OCI-LY1 (cell line): ENCODE measurements at regions not wholly inside any gene's neighbourhood (a gene's known extent, or its start where the extent isn't known, plus 50 kb on each side); places are given as distances from the start of the nearest gene placed in this dataset.

Source experiments
- H2AFZ ChIP-seq: fragments of 200-600 bp; sonication (generic), shearing (Covaris generic); 2 replicates; pipeline ENCODE4 v1.6.0; 2014; ENCODE audit warnings: antibody characterized with exemption, mild to moderate bottlenecking, low read length
- H3F3A ChIP-seq: fragments of 200-600 bp; sonication (generic), shearing (Covaris generic); 2 replicates; pipeline ENCODE4 v1.6.0; 2014; ENCODE audit warnings: mild to moderate bottlenecking, antibody characterized with exemption, low read length, moderate library complexity; ENCODE audit not compliant: insufficient read depth
- H3K27ac ChIP-seq: fragments of 200-600 bp; sonication (generic); 2 replicates; pipeline ENCODE4 v1.5.1; 2014; ENCODE audit warnings: low read length, mixed run types, mild to moderate bottlenecking, low read depth; ENCODE audit not compliant: poor library complexity, severe bottlenecking
- H3K27me3 ChIP-seq: fragments of 200-600 bp; sonication (generic); 2 replicates; pipeline ENCODE4 v1.6.0; 2014; ENCODE audit warnings: antibody characterized with exemption, mild to moderate bottlenecking, low read length, moderate library complexity; ENCODE audit not compliant: insufficient read depth
- H3K36me3 ChIP-seq: fragments of 200-600 bp; sonication (generic); 2 replicates; pipeline ENCODE4 v1.6.1; 2014; ENCODE audit warnings: mild to moderate bottlenecking, antibody characterized with exemption, low read length, moderate library complexity, mixed read lengths; ENCODE audit not compliant: insufficient read depth
- H3K4me1 ChIP-seq: fragments of 200-600 bp; sonication (generic); 2 replicates; pipeline ENCODE4 v1.5.1; 2014; ENCODE audit warnings: mild to moderate bottlenecking, low read length, moderate library complexity; ENCODE audit not compliant: insufficient read depth, severe bottlenecking
- H3K4me2 ChIP-seq: fragments of 200-600 bp; sonication (generic), shearing (Covaris generic); 2 replicates; pipeline ENCODE4 v1.6.1; 2014; ENCODE audit warnings: low read length
- H3K4me3 ChIP-seq: fragments of 200-600 bp; sonication (generic); 2 replicates; pipeline ENCODE4 v1.5.1; 2014; ENCODE audit warnings: low read length, low read depth, mild to moderate bottlenecking, mixed read lengths; ENCODE audit not compliant: poor library complexity, severe bottlenecking
- H3K79me2 ChIP-seq: fragments of 200-600 bp; shearing (Covaris generic); 2 replicates; pipeline ENCODE4 v1.6.1; 2016; ENCODE audit warnings: mixed run types, low read length, mixed read lengths; ENCODE audit not compliant: insufficient read depth
- H3K9ac ChIP-seq: fragments of 200-600 bp; sonication (generic), shearing (Covaris generic); 2 replicates; pipeline ENCODE4 v1.6.1; 2014; ENCODE audit warnings: mild to moderate bottlenecking, low read length, mixed read lengths
- H3K9me2 ChIP-seq: fragments of 200-600 bp; sonication (generic), shearing (Covaris generic); 2 replicates; pipeline ENCODE4 v1.6.1; 2014; ENCODE audit warnings: low read depth, mild to moderate bottlenecking, low read length, mixed read lengths
- H3K9me3 ChIP-seq: fragments of 200-600 bp; shearing (Covaris generic); 2 replicates; pipeline ENCODE4 v1.6.1; 2014; ENCODE audit warnings: low read length, mixed read lengths
- H4K20me1 ChIP-seq: fragments of 200-600 bp; sonication (generic), shearing (Covaris generic); 2 replicates; pipeline ENCODE4 v1.6.0; 2016; ENCODE audit warnings: mild to moderate bottlenecking, low read length; ENCODE audit not compliant: insufficient read depth
- CTCF ChIP-seq: fragments of 200-600 bp; sonication (generic), shearing (Covaris generic); IDR thresholded peaks from 2 replicates; pipeline ENCODE4 v1.5.1; 2017; ENCODE audit warnings: mild to moderate bottlenecking, antibody characterized with exemption, low read length, moderate library complexity, mixed read lengths
- EZH2 ChIP-seq: fragments of 200-600 bp; sonication (generic), shearing (Covaris generic); IDR thresholded peaks from 2 replicates; pipeline ENCODE4 v1.8.0; 2017; ENCODE audit warnings: borderline replicate concordance, mixed run types, mild to moderate bottlenecking, antibody characterized with exemption, low read length, moderate library complexity, mixed read lengths

GRCh38 chr1:229788004-229788403, 162.0 kb downstream of the URB2 start:
- Histone ChIP-seq H3K27ac (no peak overlapping the region), H4K20me1 (no peaks in the 10 kb centered on the region), H3K4me3 (no peak overlapping the region), H3K9me3 (no peaks in the 10 kb centered on the region), H3K79me2 (no peaks in the 10 kb centered on the region), H2AFZ (no peak overlapping the region), H3F3A (no peaks in the 10 kb centered on the region), H3K36me3 (no peaks in the 10 kb centered on the region), H3K9ac (no peak overlapping the region), H3K4me1 (no peaks in the 10 kb centered on the region), H3K4me2 (no peak overlapping the region), H3K27me3 (no peaks in the 10 kb centered on the region), H3K9me2 (no peaks in the 10 kb centered on the region)
- TF ChIP-seq CTCF (no peak), EZH2 (no peak)

- no peaks in the 10 kb centered on the region for H3K4me1 ChIP-seq
- no peak overlapping the region for H3K4me2 ChIP-seq
- no peaks in the 10 kb centered on the region for H3K79me2 ChIP-seq
- no peak overlapping the region for H3K27ac ChIP-seq
- H3K4me3 ChIP-seq, result no peak overlapping the region
- no peaks in the 10 kb centered on the region for H3K36me3 ChIP-seq
- no peaks in the 10 kb centered on the region for H4K20me1 ChIP-seq
- no peaks in the 10 kb centered on the region for H3F3A ChIP-seq
- no peaks in the 10 kb centered on the region for H3K9me2 ChIP-seq
- TF ChIP-seq EZH2 (no peak), CTCF (no peak)
- H3K9me3 ChIP-seq, result no peaks in the 10 kb centered on the region
- no peak overlapping the region for H2AFZ ChIP-seq
- no peak overlapping the region for H3K9ac ChIP-seq
- no peaks in the 10 kb centered on the region for H3K27me3 ChIP-seq
Observed at GRCh38 chr1:229792012-229792975, 166.2 kb downstream of the URB2 start.

- no peaks in the 10 kb centered on the region for H3K27me3 ChIP-seq
- H3K27ac ChIP-seq, result no peak overlapping the region
- no peaks in the 10 kb centered on the region for H3K9me3 ChIP-seq
- no peak overlapping the region for H3K4me3 ChIP-seq
- no peak overlapping the region for H2AFZ ChIP-seq
- TF ChIP-seq CTCF (no peak), EZH2 (no peak)
- H3K79me2 ChIP-seq, result no peaks in the 10 kb centered on the region
- no peaks in the 10 kb centered on the region for H3K9me2 ChIP-seq
- no peaks in the 10 kb centered on the region for H3F3A ChIP-seq
- no peaks in the 10 kb centered on the region for H3K36me3 ChIP-seq
- H3K4me2 ChIP-seq, result no peak overlapping the region
- H3K9ac ChIP-seq, result no peak overlapping the region
- H3K4me1 ChIP-seq, result no peaks in the 10 kb centered on the region
- H4K20me1 ChIP-seq, result no peaks in the 10 kb centered on the region
Observed at GRCh38 chr1:229793488-229793887, 167.4 kb downstream of the URB2 start.
